Breast epithelium (tissue), 4 donors: ENCODE measurements at regions not wholly inside any gene's neighbourhood (a gene's known extent, or its start where the extent isn't known, plus 50 kb on each side); places are given as distances from the start of the nearest gene placed in this dataset.

Experiments
- DNase-seq, 2 donors: peaks; one replicate each; pipeline ENCODE4 v3.0.0-alpha.2; 2019; ENCODE audit warnings: low spot score in 2 of 2
- H3K27ac ChIP-seq, 2 donors: fragments of 200-600 bp; sonication (generic) in 1 of 2; one replicate each; pipeline ENCODE4 v1.5.1; 2016 to 2019; ENCODE audit warnings: mild to moderate bottlenecking in 1 of 2
- H3K27me3 ChIP-seq, 2 donors: fragments of 200-600 bp; sonication (generic) in 1 of 2; one replicate each; pipeline versions ENCODE4 v1.5.1 to v1.6.0; 2017 to 2019; ENCODE audit warnings: control low read depth in 1 of 2, mild to moderate bottlenecking in 1 of 2
- H3K36me3 ChIP-seq: fragments of 200-600 bp; one replicate; pipeline ENCODE4 v1.5.1; 2019
- H3K4me1 ChIP-seq, 2 donors: fragments of 200-600 bp; sonication (generic); one replicate each; pipeline ENCODE4 v1.5.1; 2016 to 2019; ENCODE audit warnings: control low read depth in 1 of 2
- H3K4me3 ChIP-seq, 3 donors: fragments of 200-600 bp; sonication (generic); 1 replicate in 2 of 3; 2 replicates in 1 of 3; pipeline ENCODE4 v1.5.1; 2016 to 2019; ENCODE audit warnings: mild to moderate bottlenecking in 3 of 3, moderate library complexity in 2 of 3
- H3K9me3 ChIP-seq, 2 donors: fragments of 200-600 bp; sonication (generic) in 1 of 2; one replicate each; pipeline ENCODE4 v1.5.1; 2016 to 2019; ENCODE audit warnings: control low read depth in 1 of 2
- POLR2A ChIP-seq: fragments of 450-650 bp; IDR thresholded peaks from one replicate; pipeline ENCODE4 v1.6.1; 2016; ENCODE audit warnings: antibody characterized with exemption, mild to moderate bottlenecking, moderate library complexity
- POLR2AphosphoS5 ChIP-seq, 3 donors: sonication (generic); formaldehyde crosslinking; IDR thresholded peaks; one replicate each; pipeline ENCODE4 v1.6.1; 2017; ENCODE audit warnings: antibody characterized with exemption in 3 of 3
- intact Hi-C: fragments of 100-400 bp; cut with DNase I; formaldehyde crosslinking; loops from one replicate; pipeline ENCODE4 v1.15.1; 2023; ENCODE audit warnings: low total_unique reads
- TF ChIP-seq, protein P1 (sequence below), 3 donors: fragments of 450-650 bp; IDR thresholded peaks; one replicate each; pipeline ENCODE4 v1.5.1; 2016 to 2017; ENCODE audit warnings: antibody characterized with exemption in 3 of 3, mild to moderate bottlenecking in 3 of 3, moderate library complexity in 3 of 3

DNA sequence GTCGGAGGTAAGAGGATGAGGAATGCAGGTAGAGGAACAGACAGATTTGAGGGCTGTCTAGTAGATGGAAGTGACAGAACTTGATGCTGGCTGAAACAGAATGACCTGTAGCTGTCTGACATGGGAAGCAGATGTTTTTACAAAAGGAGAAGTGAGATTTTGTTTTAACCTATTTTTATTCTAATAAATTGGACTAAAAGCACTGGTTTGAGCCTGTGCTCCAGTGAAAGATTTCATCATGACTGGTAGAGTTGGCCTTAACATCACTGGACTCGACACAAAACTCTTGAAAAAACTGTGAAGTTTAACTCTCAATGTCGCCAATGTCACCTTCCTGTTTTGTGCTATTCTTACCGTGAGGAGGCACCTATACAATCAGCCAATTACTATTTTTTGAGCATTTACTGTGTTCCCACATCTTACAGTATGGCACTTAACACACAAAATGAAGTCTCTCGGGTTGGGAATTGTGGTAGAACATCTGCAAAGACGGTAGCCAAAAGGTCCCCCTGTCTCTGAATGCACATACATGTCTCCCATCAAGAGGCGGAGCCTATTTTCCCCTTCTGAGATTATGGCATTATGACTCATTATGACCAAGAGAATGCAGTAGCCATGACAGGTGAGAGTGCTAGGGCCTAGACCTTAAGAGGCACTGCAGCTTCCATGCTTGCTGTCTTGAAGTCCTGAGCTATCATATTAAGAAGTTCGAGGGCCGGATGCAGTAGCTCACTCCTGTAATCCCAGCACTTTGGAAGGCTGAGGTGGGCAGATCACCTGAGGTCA is 93.2 kb downstream of the FOXF2 start:
- Histone ChIP-seq H3K9me3 (no peaks in the 10 kb centered on the region), H3K4me1 (no peaks in the 10 kb centered on the region), H3K36me3 (no peaks in the 10 kb centered on the region), H3K27me3 (no peaks in the 10 kb centered on the region), H3K27ac (no peak overlapping the region), H3K4me3 (no peak overlapping the region)
- intact Hi-C loops: no loop called here
- no peak for TF ChIP-seq POLR2A
- no peak for TF ChIP-seq POLR2AphosphoS5 (IDR thresholded peaks at IDR 0.05)
- TF ChIP-seq, protein P1, sequence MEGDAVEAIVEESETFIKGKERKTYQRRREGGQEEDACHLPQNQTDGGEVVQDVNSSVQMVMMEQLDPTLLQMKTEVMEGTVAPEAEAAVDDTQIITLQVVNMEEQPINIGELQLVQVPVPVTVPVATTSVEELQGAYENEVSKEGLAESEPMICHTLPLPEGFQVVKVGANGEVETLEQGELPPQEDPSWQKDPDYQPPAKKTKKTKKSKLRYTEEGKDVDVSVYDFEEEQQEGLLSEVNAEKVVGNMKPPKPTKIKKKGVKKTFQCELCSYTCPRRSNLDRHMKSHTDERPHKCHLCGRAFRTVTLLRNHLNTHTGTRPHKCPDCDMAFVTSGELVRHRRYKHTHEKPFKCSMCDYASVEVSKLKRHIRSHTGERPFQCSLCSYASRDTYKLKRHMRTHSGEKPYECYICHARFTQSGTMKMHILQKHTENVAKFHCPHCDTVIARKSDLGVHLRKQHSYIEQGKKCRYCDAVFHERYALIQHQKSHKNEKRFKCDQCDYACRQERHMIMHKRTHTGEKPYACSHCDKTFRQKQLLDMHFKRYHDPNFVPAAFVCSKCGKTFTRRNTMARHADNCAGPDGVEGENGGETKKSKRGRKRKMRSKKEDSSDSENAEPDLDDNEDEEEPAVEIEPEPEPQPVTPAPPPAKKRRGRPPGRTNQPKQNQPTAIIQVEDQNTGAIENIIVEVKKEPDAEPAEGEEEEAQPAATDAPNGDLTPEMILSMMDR (IDR thresholded peaks at IDR 0.05): no peak
- DNase-seq: no peak

DNA sequence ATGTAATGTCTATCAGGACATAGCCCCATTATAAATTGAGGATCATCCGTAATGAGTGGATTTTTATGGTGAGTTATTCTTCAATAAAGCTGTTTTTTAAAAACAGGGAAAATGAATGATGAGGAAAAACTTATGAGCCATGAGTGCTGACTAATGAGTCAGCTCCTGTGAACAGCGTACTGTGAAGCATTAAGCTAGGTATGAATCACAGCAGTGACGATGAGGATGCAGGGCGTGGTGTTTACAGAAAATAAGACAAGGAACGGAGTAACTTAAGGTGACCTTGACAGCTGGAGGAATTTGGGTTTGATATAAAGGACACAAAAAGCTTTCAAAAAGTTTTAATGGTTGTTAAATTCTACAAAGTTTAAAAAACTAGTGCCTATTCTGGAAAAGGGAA is 96.3 kb downstream of the FOXF2 start:
- TF ChIP-seq, protein P1 (IDR thresholded peaks at IDR 0.05): no peak
- TF ChIP-seq POLR2A (no peak), POLR2AphosphoS5 (IDR thresholded peaks at IDR 0.05) (no peak)
- Histone ChIP-seq H3K4me1 (no peaks in the 10 kb centered on the region), H3K4me3 (no peak overlapping the region), H3K9me3 (no peaks in the 10 kb centered on the region), H3K36me3 (no peaks in the 10 kb centered on the region), H3K27me3 (no peaks in the 10 kb centered on the region), H3K27ac (no peak overlapping the region)
- DNase-seq: no peak
- intact Hi-C loops: no loop called here

DNA sequence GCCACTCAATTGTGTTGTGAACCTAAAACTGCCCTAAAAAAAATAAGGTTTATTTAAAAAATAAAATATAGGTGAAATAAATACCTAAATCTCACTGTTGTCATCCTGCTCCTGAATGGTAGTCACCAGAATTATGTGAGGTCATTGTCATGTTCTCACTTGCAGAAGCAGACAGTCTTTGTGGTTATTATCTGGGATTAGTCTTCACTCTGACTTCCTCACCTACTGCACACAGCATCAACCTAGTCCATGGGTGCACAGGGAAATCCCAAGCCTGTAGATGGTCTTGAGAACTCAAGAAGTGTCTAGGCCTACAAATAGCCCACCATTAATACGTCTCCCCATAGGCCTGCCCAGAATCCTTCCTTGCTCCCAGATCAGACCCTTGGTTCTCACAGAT is 97.0 kb downstream of the FOXF2 start:
- intact Hi-C loops: no loop called here
- TF ChIP-seq, protein P1 (IDR thresholded peaks at IDR 0.05): no peak
- TF ChIP-seq POLR2A: no peak
- no peak for DNase-seq
- no peaks in the 10 kb centered on the region for H3K36me3 ChIP-seq
- H3K27ac ChIP-seq: no peak overlapping the region
- no peak overlapping the region for H3K4me3 ChIP-seq
- no peaks in the 10 kb centered on the region for H3K27me3 ChIP-seq
- no peaks in the 10 kb centered on the region for H3K4me1 ChIP-seq
- H3K9me3 ChIP-seq: no peaks in the 10 kb centered on the region

DNA sequence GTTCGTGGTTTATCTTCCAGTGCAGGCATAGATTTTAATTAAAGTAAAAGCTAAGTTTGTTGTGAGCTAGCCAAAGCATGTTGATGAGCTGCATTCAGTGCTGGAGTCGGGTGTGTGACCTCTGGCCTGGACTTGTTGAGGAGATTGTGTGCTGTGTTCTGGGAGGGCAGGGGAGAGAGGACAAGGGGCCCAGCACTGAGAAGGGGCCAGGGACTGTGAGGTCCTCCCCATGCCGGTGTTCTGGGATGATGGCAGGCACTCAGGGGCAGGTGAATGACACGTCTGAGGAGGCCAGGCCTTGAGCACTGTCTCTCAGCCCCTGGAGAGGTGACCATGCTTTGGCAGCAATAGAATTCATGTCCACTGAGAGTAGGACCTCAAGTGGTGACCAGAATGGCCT is 97.9 kb downstream of the FOXF2 start:
- no peaks in the 10 kb centered on the region for H3K27me3 ChIP-seq
- no peaks in the 10 kb centered on the region for H3K4me1 ChIP-seq
- intact Hi-C loops: no loop called here
- DNase-seq: no peak
- no peak overlapping the region for H3K27ac ChIP-seq
- TF ChIP-seq POLR2AphosphoS5 (IDR thresholded peaks at IDR 0.05) (no peak), POLR2A (no peak)
- TF ChIP-seq, protein P1 (IDR thresholded peaks at IDR 0.05): no peak
- no peaks in the 10 kb centered on the region for H3K9me3 ChIP-seq
- no peak overlapping the region for H3K4me3 ChIP-seq
- no peaks in the 10 kb centered on the region for H3K36me3 ChIP-seq

DNA sequence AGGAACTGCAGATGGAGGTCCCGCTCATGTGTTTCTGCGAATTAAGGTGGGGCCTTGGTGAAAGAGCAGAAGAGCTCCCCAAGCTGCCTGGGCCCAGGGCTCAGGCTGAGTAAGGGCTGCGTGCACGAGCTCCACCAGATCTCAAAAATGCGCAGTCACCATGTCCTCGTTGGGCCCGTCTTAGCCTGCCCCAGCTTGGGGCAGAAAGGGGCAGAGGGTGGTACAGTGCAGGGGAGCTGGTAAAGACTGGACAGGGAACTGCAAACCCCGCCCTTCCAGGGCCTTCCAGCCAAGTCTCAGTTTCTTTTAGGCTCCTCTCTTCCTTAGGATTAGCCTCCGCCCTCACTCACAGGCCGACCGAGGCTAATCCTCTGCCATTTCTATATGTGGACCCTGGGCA is 101.6 kb downstream of the FOXF2 start:
- no peak for DNase-seq
- Histone ChIP-seq H3K36me3 (no peaks in the 10 kb centered on the region), H3K9me3 (peaks cover 0 to 6% of the 10 kb centered on the region in 2 donors), H3K4me1 (no peaks in the 10 kb centered on the region), H3K27me3 (no peaks in the 10 kb centered on the region), H3K27ac (no peak overlapping the region), H3K4me3 (no peak overlapping the region)
- intact Hi-C loops: no loop called here
- no peak for TF ChIP-seq POLR2AphosphoS5 (IDR thresholded peaks at IDR 0.05)
- TF ChIP-seq, protein P1 (IDR thresholded peaks at IDR 0.05): no peak
- no peak for TF ChIP-seq POLR2A
